Transverse colon (tissue), 3 donors: ENCODE measurements at regions not wholly inside any gene's neighbourhood (a gene's known extent, or its start where the extent isn't known, plus 50 kb on each side); places are given as distances from the start of the nearest gene placed in this dataset.

Experiments
- CTCF ChIP-seq, 5 experiments: fragments of 200-600 bp in 3 of 5; fragments of 450-650 bp in 2 of 5; sonication (generic) in 3 of 5; IDR thresholded peaks; 1 replicate in 2 of 5; 2 replicates in 3 of 5; pipeline ENCODE4 v1.5.1; 2016 to 2017; ENCODE audit warnings: antibody characterized with exemption in 5 of 5, inconsistent platforms in 3 of 5, mild to moderate bottlenecking in 2 of 5, moderate library complexity in 1 of 5
- POLR2A ChIP-seq: fragments of 450-650 bp; IDR thresholded peaks from one replicate; pipeline ENCODE4 v1.6.1; 2016; ENCODE audit warnings: antibody characterized with exemption, mild to moderate bottlenecking, moderate library complexity

DNA sequence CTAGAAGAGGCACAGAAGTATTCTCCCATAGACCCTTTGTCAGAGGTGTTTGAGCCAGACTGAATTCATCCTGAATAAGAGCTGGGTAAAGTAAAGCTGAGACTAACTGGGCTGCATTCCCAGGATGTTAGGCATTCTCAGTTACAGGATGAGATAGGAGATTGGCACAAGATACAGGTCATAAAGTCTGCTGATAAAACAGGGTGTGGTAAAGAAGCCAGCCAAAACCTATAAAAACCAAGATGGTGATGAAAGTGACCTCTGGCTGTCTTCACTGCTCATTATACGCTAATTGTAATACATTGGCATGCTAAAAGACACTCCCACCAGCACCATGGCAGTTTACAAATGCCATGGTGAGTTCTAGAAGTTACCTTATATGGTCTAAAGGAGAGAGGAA, 364.9 kb upstream of the TMEFF2 start:
- TF ChIP-seq POLR2A = no peak
- no peak for TF ChIP-seq CTCF (IDR thresholded peaks at IDR 0.05)
